ENCODE measurements at regions not wholly inside any gene's neighbourhood (a gene's known extent, or its start where the extent isn't known, plus 50 kb on each side); places are given as distances from the start of the nearest gene placed in this dataset.

DNA sequence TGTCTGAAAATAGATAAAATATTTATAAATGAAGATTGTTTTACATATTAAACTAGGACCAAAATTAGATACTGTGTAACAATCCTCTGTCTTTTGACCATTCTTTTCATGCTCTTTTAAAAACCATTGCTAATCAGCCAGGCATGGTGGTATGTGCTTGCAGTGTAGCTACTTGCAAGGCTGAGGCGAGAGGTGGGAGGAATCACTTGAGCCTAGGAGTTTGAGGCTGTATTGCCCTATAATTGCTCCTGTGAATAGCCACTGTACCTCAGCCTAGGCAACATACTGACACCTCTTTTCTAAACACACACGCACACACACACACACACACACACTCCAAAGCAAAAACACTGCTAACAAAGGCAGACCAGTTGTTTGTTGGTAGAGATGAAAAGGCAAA, 259.2 kb downstream of the JRKL start:
- in situ Hi-C loops (cut with MboI), result no loop called here
- Histone ChIP-seq H3K27me3 (replicated peaks in 1 of 2; ENCODE audit: control insufficient read depth in 2 of 2, insufficient read depth in 2 of 2, low read length in 1 of 2) (no peaks in the 10 kb centered on the region), H2AFZ (ENCODE audit: control insufficient read depth, low read depth, low read length) (no peak overlapping the region), H3K36me3 (ENCODE audit: control insufficient read depth in 2 of 2, insufficient read depth in 2 of 2, low read length in 1 of 2) (no peaks in the 10 kb centered on the region), H3K9ac (ENCODE audit: control insufficient read depth, insufficient read depth, low read length) (no peak overlapping the region), H3K4me3 (no peak overlapping the region), H3K4me2 (ENCODE audit: control insufficient read depth, insufficient read depth) (no peak overlapping the region), H3K9me3 (replicated peaks; ENCODE audit: control insufficient read depth, insufficient read depth, low read length) (no peaks in the 10 kb centered on the region), H4K20me1 (ENCODE audit: control insufficient read depth, insufficient read depth) (no peaks in the 10 kb centered on the region), H3K27ac (ENCODE audit: control insufficient read depth, insufficient read depth) (no peak overlapping the region), H3K79me2 (ENCODE audit: control insufficient read depth, insufficient read depth, low read length) (no peaks in the 10 kb centered on the region), H3K4me1 (ENCODE audit: control insufficient read depth, insufficient read depth, low read length) (no peaks in the 10 kb centered on the region)
- ChIA-PET CTCF (interaction anchor here (1.3 kb wide), 1 partner anchor 185 kb away, joined by 5 read pairs; no protein-coding TSS in a partner anchor), SMC1A (ENCODE audit: uncharacterized antibody, unreplicated experiment) (no interaction called here), POLR2A (no interaction called here), RAD21 (ENCODE audit: unreplicated experiment) (no interaction called here)
- 7% methylated on average over 2 of the region's 2 CpGs for WGBS (ENCODE audit: insufficient coverage, insufficient replicate concordance, low lambda C conversion rate, missing lambda C conversion rate)
- ATAC-seq (no peak), DNase-seq (ENCODE audit: low read depth, low spot score) (no peak), FAIRE-seq (no peak)
- intact Hi-C loops (cut with micrococcal nuclease; ENCODE audit: unreplicated experiment), result no loop called here
- no TSS peak for BruUV-seq (replicated peaks)
- TF ChIP-seq POLR2A (IDR thresholded peaks at IDR 0.05; ENCODE audit: low read depth, low read length) (no peak), PAX8 (IDR thresholded peaks at IDR 0.05) (no peak), ZNF592 (IDR thresholded peaks at IDR 0.05) (no peak), YBX1 (IDR thresholded peaks at IDR 0.05) (no peak), RAD21 (IDR thresholded peaks at IDR 0.05; ENCODE audit: insufficient read depth, low read depth, low read length) (no peak), STAT1 (conservative IDR thresholded peaks at IDR 0.05) (no peak), MYB (IDR thresholded peaks at IDR 0.05; ENCODE audit: borderline replicate concordance, low read depth, low read length) (no peak), CTCF (IDR thresholded peaks at IDR 0.05 in 2 of 3, conservative IDR thresholded peaks at IDR 0.05 in 1 of 3; ENCODE audit: control insufficient read depth in 2 of 3, extremely low read depth in 1 of 3, insufficient read depth in 1 of 3, low read depth in 3 of 3, low read length in 3 of 3) (no peak), BRCA1 (IDR thresholded peaks at IDR 0.05; ENCODE audit: low read depth, low read length) (no peak), CHD1 (IDR thresholded peaks at IDR 0.05; ENCODE audit: low read depth, low read length) (no peak)
- TF ChIP-seq, protein P1, sequence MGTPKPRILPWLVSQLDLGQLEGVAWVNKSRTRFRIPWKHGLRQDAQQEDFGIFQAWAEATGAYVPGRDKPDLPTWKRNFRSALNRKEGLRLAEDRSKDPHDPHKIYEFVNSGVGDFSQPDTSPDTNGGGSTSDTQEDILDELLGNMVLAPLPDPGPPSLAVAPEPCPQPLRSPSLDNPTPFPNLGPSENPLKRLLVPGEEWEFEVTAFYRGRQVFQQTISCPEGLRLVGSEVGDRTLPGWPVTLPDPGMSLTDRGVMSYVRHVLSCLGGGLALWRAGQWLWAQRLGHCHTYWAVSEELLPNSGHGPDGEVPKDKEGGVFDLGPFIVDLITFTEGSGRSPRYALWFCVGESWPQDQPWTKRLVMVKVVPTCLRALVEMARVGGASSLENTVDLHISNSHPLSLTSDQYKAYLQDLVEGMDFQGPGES (IDR thresholded peaks at IDR 0.05), result no peak
- TF ChIP-seq, protein P2, sequence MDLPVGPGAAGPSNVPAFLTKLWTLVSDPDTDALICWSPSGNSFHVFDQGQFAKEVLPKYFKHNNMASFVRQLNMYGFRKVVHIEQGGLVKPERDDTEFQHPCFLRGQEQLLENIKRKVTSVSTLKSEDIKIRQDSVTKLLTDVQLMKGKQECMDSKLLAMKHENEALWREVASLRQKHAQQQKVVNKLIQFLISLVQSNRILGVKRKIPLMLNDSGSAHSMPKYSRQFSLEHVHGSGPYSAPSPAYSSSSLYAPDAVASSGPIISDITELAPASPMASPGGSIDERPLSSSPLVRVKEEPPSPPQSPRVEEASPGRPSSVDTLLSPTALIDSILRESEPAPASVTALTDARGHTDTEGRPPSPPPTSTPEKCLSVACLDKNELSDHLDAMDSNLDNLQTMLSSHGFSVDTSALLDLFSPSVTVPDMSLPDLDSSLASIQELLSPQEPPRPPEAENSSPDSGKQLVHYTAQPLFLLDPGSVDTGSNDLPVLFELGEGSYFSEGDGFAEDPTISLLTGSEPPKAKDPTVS (IDR thresholded peaks at IDR 0.05; ENCODE audit: low read depth, low read length), result no peak
- TF ChIP-seq, protein P3, sequence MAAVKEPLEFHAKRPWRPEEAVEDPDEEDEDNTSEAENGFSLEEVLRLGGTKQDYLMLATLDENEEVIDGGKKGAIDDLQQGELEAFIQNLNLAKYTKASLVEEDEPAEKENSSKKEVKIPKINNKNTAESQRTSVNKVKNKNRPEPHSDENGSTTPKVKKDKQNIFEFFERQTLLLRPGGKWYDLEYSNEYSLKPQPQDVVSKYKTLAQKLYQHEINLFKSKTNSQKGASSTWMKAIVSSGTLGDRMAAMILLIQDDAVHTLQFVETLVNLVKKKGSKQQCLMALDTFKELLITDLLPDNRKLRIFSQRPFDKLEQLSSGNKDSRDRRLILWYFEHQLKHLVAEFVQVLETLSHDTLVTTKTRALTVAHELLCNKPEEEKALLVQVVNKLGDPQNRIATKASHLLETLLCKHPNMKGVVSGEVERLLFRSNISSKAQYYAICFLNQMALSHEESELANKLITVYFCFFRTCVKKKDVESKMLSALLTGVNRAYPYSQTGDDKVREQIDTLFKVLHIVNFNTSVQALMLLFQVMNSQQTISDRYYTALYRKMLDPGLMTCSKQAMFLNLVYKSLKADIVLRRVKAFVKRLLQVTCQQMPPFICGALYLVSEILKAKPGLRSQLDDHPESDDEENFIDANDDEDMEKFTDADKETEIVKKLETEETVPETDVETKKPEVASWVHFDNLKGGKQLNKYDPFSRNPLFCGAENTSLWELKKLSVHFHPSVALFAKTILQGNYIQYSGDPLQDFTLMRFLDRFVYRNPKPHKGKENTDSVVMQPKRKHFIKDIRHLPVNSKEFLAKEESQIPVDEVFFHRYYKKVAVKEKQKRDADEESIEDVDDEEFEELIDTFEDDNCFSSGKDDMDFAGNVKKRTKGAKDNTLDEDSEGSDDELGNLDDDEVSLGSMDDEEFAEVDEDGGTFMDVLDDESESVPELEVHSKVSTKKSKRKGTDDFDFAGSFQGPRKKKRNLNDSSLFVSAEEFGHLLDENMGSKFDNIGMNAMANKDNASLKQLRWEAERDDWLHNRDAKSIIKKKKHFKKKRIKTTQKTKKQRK (IDR thresholded peaks at IDR 0.05; ENCODE audit: low read depth, low read length), result no peak

Measured in GM12878 (cell line).